K562 (cell line): ENCODE measurements at regions not wholly inside any gene's neighbourhood (a gene's known extent, or its start where the extent isn't known, plus 50 kb on each side); places are given as distances from the start of the nearest gene placed in this dataset.

Experiments
- ATAC-seq: fragments of 200-7000 bp; cut with Tn5 transposase; 3 replicates; pipeline ENCODE4 v1.9.1; 2020; ENCODE audit warnings: moderate library complexity
- BruUV-seq: library from RNA; stranded (reverse); fragments of 400-500 nt; replicated peaks from 2 replicates; lab custom pipeline; 2021; lab: Mats Ljungman, UMichigan
- CTCF ChIA-PET: fragments of 300-600 bp; formaldehyde crosslinking; extraction: SDS; loops from one replicate; lab custom pipeline; 2021; ENCODE audit warnings: low intra/inter-chr PET ratio; lab: Yijun Ruan, JAX
- POLR2A ChIA-PET: fragments of 300-600, 350-650 bp; sonication (Branson Sonifier 250); formaldehyde crosslinking; extraction: SDS; loops from one replicate; lab custom pipeline; 2021; ENCODE audit warnings: antibody characterized with exemption, inconsistent platforms; lab: Yijun Ruan, JAX
- DNase-seq, 4 experiments: peaks; one replicate each; pipeline versions ENCODE4 v3.0.0 to v3.0.0-alpha.2; 2011 to 2018; ENCODE audit warnings: low spot score in 3 of 4, mixed read lengths in 3 of 4; ENCODE audit errors: extremely low read depth in 1 of 4
- FAIRE-seq: peaks from 2 replicates; lab custom pipeline; 2011; peaks lifted over from hg19 to GRCh38; lab: Jason Lieb, UNC
- H2AFZ ChIP-seq: 2 replicates; pipeline ENCODE4 v1.6.0; 2011; ENCODE audit warnings: low read depth, low read length, control low read depth, inconsistent platforms
- H3K27ac ChIP-seq: fragments of 200-600 bp; 3 replicates; pipeline ENCODE4 v1.8.0; 2011; ENCODE audit warnings: low read depth, mild to moderate bottlenecking, control low read depth, inconsistent platforms, low read length, moderate library complexity, mixed read lengths; ENCODE audit errors: extremely low read depth
- H3K27me3 ChIP-seq, 2 experiments: fragments of 300-600 bp in 1 of 2; 2 replicates in 1 of 2; 3 replicates in 1 of 2; pipeline versions ENCODE4 v1.6.0 to v1.8.0; 2011; ENCODE audit warnings: inconsistent platforms in 2 of 2, low read length in 2 of 2, mild to moderate bottlenecking in 1 of 2, mixed read lengths in 1 of 2, moderate library complexity in 1 of 2; ENCODE audit not compliant: control insufficient read depth in 2 of 2, insufficient read depth in 2 of 2
- H3K36me3 ChIP-seq: fragments of 300-600 bp; 3 replicates; pipeline ENCODE4 v1.8.0; 2011; ENCODE audit warnings: mild to moderate bottlenecking, low read length, inconsistent platforms; ENCODE audit not compliant: control insufficient read depth, insufficient read depth
- H3K4me1 ChIP-seq, 2 experiments: fragments of 200-600 bp in 1 of 2; replicated peaks in 1 of 2; 2 replicates in 1 of 2; 3 replicates in 1 of 2; pipeline versions ENCODE4 v1.5.1 to v1.8.0; 2011; ENCODE audit warnings: inconsistent platforms in 2 of 2, low read length in 2 of 2, mild to moderate bottlenecking in 1 of 2, mixed read lengths in 1 of 2, moderate library complexity in 1 of 2; ENCODE audit not compliant: control insufficient read depth in 2 of 2, insufficient read depth in 2 of 2
- H3K4me2 ChIP-seq: 2 replicates; pipeline ENCODE4 v1.6.1; 2011; ENCODE audit warnings: low read length, control low read depth, inconsistent platforms, mixed read lengths; ENCODE audit not compliant: insufficient read depth
- H3K4me3 ChIP-seq: fragments of 200-600 bp; sonication (generic), shearing (Covaris generic); 2 replicates; pipeline ENCODE4 v1.5.1; 2016; ENCODE audit warnings: control low read depth, inconsistent platforms
- H3K79me2 ChIP-seq: fragments of 200-600 bp; 3 replicates; pipeline ENCODE4 v1.8.0; 2011; ENCODE audit warnings: low read length, inconsistent platforms; ENCODE audit not compliant: control insufficient read depth, insufficient read depth
- H3K9ac ChIP-seq, 2 experiments: 2 replicates each; pipeline versions ENCODE4 v1.6.0 to v1.6.1; 2011; ENCODE audit warnings: low read depth in 2 of 2, low read length in 2 of 2, control low read depth in 1 of 2, inconsistent platforms in 1 of 2, mild to moderate bottlenecking in 1 of 2, mixed read lengths in 1 of 2; ENCODE audit not compliant: insufficient read depth in 1 of 2
- H3K9me1 ChIP-seq: one replicate; pipeline ENCODE4 v1.6.0; 2011; ENCODE audit warnings: inconsistent platforms, mild to moderate bottlenecking, low read length, moderate library complexity; ENCODE audit not compliant: control insufficient read depth, insufficient read depth
- H3K9me3 ChIP-seq: replicated peaks from 2 replicates; pipeline ENCODE4 v1.5.1; 2011; ENCODE audit warnings: low read depth, low read length, inconsistent platforms; ENCODE audit not compliant: control insufficient read depth, insufficient read depth
- H4K20me1 ChIP-seq: replicated peaks from 2 replicates; pipeline ENCODE4 v1.6.1; 2011; ENCODE audit warnings: low read length, inconsistent platforms, mixed read lengths; ENCODE audit not compliant: control insufficient read depth, insufficient read depth
- CREB1 ChIP-seq, 2 experiments: sonication (generic) in 1 of 2; formaldehyde crosslinking in 1 of 2; IDR thresholded peaks; 2 replicates each; pipeline versions ENCODE4 v1.6.1 to v1.8.0; 2012 to 2022; ENCODE audit warnings: inconsistent platforms in 1 of 2, mild to moderate bottlenecking in 1 of 2, missing genetic modification reagents in 1 of 2, moderate library complexity in 1 of 2
- FOXO4 ChIP-seq: fragments of 450-650 bp; formaldehyde crosslinking; IDR thresholded peaks from 2 replicates; pipeline ENCODE4 v1.4.0; 2020; ENCODE audit warnings: mild to moderate bottlenecking, moderate library complexity
- PTTG1 ChIP-seq: fragments of 450-650 bp; IDR thresholded peaks from 2 replicates; pipeline ENCODE4 v1.6.1; 2016; ENCODE audit warnings: low read depth, mild to moderate bottlenecking, missing genetic modification characterization, missing compliant biosample characterization
- ZFP30 ChIP-seq: fragments of 250-450 bp; sonication (Bioruptor Pico); IDR thresholded peaks from 2 replicates; pipeline ENCODE4 v1.8.0; 2022; ENCODE audit warnings: moderate library complexity, mild to moderate bottlenecking, inconsistent platforms, borderline replicate concordance
- ZNF561 ChIP-seq: fragments of 450-650 bp; formaldehyde crosslinking; conservative IDR thresholded peaks from 2 replicates; pipeline ENCODE4 v1.4.0; 2020; ENCODE audit warnings: mild to moderate bottlenecking, moderate library complexity
- WGBS: fragments of 100-300 bp; shearing (Covaris generic); methylation state at CpG from one replicate; pipeline ENCODE4 v1.1.6; 2016; ENCODE audit warnings: low coverage, mixed read lengths; ENCODE audit not compliant: insufficient coverage; ENCODE audit errors: missing lambda C conversion rate; 5-methylcytosine and 5-hydroxymethylcytosine counted together
- in situ Hi-C: fragments of 300-500 bp; cut with MboI; formaldehyde crosslinking; loops from 4 replicates; pipeline ENCODE4 v1.15.0; 2018; ENCODE audit warnings: inconsistent platforms, mixed read lengths
- intact Hi-C: fragments of 100-400 bp; cut with micrococcal nuclease; formaldehyde crosslinking; loops from 2 replicates; pipeline ENCODE4 v1.14.2; 2022

GRCh38 chr4:186931519-186931918 is 207.9 kb upstream of the FAT1 start:
- Histone ChIP-seq H3K9me1 (no peaks in the 10 kb centered on the region), H3K4me2 (no peak overlapping the region), H3K36me3 (no peaks in the 10 kb centered on the region), H3K4me3 (no peak overlapping the region), H3K9ac (no peak overlapping the region), H3K27ac (no peak overlapping the region), H3K4me1 (no peaks in the 10 kb centered on the region; a peak in 1 of 5 replicates), H3K27me3 (peaks cover 0 to 3% of the 10 kb centered on the region in 2 experiments; a peak in 2 of 5 replicates), H2AFZ (no peak overlapping the region), H3K9me3 (no peaks in the 10 kb centered on the region; the same call in 1 of the 2 replicates), H3K79me2 (no peaks in the 10 kb centered on the region), H4K20me1 (no peaks in the 10 kb centered on the region)
- ChIA-PET CTCF (no interaction called here), POLR2A (no interaction called here)
- intact Hi-C loops, result no loop called here
- no peak for ATAC-seq
- in situ Hi-C loops, result no loop called here
- TF ChIP-seq FOXO4 (CRISPR knock-in tag) (no peak), CREB1 (IDR thresholded peaks at IDR 0.05) (no peak), CREB1 (CRISPR knock-in tag; IDR thresholded peaks at IDR 0.05) (no peak), ZNF561 (CRISPR knock-in tag) (no peak), ZFP30 (no peak)
- 15% methylated on average over 2 of the region's 2 CpGs for WGBS
- no TSS peak for BruUV-seq
- FAIRE-seq, result no peak
- no peak for DNase-seq

GRCh38 chr4:186932196-186932595 is 208.5 kb upstream of the FAT1 start:
- H3K9ac ChIP-seq, result no peak overlapping the region
- no peak for TF ChIP-seq PTTG1
- no peak for DNase-seq
- ATAC-seq, result no peak
- H3K4me2 ChIP-seq, result no peak overlapping the region
- FAIRE-seq, result peak; percentile 11
- H3K9me1 ChIP-seq, result no peaks in the 10 kb centered on the region
- BruUV-seq, result no TSS peak
- no peak overlapping the region for H3K4me3 ChIP-seq
- no peaks in the 10 kb centered on the region; the same call in 1 of the 2 replicates for H3K9me3 ChIP-seq
- H2AFZ ChIP-seq, result no peak overlapping the region
- H3K36me3 ChIP-seq, result no peaks in the 10 kb centered on the region
- H3K27ac ChIP-seq, result no peak overlapping the region
- no peaks in the 10 kb centered on the region; a peak in 1 of 5 replicates for H3K4me1 ChIP-seq
- 32% methylated on average over 5 of the region's 5 CpGs for WGBS
- intact Hi-C loops, result no loop called here
- in situ Hi-C loops, result no loop called here
- no peaks in the 10 kb centered on the region for H3K79me2 ChIP-seq
- no peaks in the 10 kb centered on the region for H4K20me1 ChIP-seq
- ChIA-PET POLR2A (no interaction called here), CTCF (no interaction called here)
- H3K27me3 ChIP-seq, result peaks cover 0 to 3% of the 10 kb centered on the region in 2 experiments; a peak in 2 of 5 replicates
